GM19035 (cell line): ENCODE measurements at regions not wholly inside any gene's neighbourhood (a gene's known extent, or its start where the extent isn't known, plus 50 kb on each side); places are given as distances from the start of the nearest gene placed in this dataset.

ENCODE experiments used
- ATAC-seq: cut with Tn5 transposase; IDR thresholded peaks from one replicate; pipeline ENCODE4 v1.9.1; 2021; ENCODE audit not compliant: unreplicated experiment

- no peak for ATAC-seq
Measured at GRCh38 chr12:29990971-29991370, 207.2 kb upstream of the TMTC1 start.

DNA sequence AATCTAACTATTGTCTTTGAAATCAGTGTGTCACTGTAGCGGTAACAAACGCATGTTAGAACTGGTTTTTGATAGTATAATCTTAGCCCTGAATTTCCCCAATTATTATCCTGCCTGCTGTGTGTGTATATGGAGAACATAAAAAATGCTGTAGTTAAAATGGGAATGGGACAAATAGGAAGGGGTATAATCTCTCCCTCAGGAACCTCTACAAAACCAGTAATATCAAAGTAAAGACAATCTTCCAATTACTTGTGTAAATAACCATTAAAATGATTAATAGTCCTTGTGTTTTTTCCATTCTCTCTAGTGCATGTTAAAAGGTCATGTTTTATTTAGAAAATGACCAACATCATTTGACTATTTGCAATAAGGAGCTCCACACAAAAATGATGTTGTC, 200.1 kb upstream of the TMTC1 start:
- ATAC-seq: no peak

GRCh38 chr12:29980304-29980703, 196.6 kb upstream of the TMTC1 start:
- ATAC-seq: no peak

DNA sequence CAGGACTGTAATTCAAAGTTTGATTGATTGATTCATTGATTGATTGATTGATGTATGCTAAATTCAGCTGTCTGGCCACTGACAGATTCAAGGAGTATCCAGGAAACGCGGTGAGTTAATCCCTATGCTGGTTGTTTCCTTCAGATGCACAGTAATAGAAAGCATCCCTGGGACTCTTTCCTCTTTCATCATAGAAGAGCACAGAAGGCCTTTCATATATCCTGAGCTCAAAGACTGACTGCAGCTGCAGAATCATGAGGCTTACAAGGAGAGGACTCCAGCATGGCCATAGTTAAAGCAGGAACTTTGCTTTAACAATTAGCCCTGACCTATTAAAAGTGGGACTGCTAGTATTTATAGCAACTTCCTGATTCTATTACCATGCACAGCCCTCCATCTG, 187.7 kb upstream of the TMTC1 start:
- no peak for ATAC-seq

- no peak for ATAC-seq
Measured at GRCh38 chr12:29970501-29970900, 186.8 kb upstream of the TMTC1 start.

DNA sequence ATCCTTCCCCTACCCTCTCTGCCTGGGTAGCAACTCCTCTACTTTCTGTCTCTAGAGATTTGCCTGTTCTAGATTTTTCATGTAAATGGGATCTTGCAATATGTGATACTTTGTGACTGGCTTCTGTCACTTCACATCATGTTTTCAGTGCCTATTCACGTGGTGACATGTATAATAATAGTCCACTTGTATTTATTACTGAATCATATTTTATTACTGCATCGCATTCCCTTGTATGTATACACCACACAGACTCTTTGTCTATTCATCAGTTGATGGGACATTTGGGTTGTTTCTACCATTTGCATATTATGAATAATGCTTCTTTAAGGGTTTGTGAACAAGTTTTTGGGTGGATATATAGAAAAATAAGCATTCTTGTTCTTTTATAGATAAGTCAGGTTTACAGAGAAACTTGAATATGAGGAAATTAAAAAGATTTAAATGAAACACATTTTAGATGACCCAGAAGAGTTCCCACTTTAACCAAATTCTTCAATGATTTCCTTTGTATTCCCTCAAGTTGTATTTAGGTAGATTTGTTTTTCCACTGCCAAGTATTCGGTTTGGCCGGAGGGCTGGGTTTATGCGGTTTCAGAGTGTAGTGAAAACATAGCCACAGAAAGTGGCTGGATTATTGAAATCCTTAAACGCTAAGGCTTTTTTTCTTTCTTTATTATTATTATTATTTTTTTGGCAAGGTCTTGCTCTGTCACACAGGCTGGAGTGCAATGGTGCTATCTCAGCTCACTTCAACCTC, 178.7 kb upstream of the TMTC1 start:
- no peak for ATAC-seq

DNA sequence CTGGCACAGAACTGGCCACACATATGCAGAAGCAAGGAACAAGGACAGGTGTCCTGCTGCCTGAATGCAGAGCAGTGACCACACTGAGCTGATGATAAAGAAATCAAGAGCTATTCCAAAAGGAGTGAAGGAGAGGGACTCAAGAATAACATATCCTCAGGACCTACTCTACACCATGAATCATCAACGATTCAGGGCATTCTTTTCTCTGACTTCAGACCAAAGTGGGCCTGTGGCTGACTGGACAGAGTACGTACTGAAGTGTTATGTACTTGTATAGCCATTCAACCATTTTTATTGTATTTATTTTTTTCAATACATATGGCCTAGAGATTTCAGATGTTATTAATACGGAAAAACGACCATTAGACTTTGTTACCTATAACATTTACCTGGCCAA, 177.5 kb upstream of the TMTC1 start:
- ATAC-seq: no peak

GRCh38 chr12:29960122-29960521, 176.4 kb upstream of the TMTC1 start:
- ATAC-seq: no peak

GRCh38 chr12:29957835-29958234, 174.1 kb upstream of the TMTC1 start:
- ATAC-seq: no peak

GRCh38 chr12:29945904-29946303, 162.2 kb upstream of the TMTC1 start:
- no peak for ATAC-seq

GRCh38 chr12:29944269-29945000, 160.7 kb upstream of the TMTC1 start:
- no peak for ATAC-seq

DNA sequence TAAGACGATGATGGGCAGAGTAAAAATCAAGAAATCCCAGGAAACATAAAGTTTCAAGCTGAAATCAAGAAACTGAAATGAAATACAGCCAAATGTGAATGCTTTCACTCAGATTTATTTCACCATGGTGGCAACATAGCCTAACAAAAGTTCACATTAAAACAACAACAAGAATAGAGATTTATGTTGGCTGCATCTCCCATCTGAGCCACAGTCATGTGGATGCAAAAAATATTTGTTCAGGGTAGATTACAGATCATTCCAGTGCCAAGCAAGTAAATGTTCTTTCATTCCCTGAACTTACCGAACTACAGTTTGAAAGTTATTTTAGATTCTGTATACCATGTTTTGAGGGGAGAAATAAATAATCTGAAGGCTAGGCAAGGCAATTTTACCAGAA, 159.9 kb upstream of the TMTC1 start:
- no peak for ATAC-seq

- no peak for ATAC-seq
Measured at GRCh38 chr12:29940811-29941210, 157.1 kb upstream of the TMTC1 start.

- ATAC-seq: no peak
Measured at GRCh38 chr12:29930503-29930902, 146.8 kb upstream of the TMTC1 start.

- ATAC-seq: no peak
Measured at GRCh38 chr12:29929295-29929694, 145.6 kb upstream of the TMTC1 start.

- ATAC-seq: no peak
Measured at GRCh38 chr12:29921307-29921706, 137.6 kb upstream of the TMTC1 start.

GRCh38 chr12:29908157-29908556, 124.4 kb upstream of the TMTC1 start:
- ATAC-seq: no peak

DNA sequence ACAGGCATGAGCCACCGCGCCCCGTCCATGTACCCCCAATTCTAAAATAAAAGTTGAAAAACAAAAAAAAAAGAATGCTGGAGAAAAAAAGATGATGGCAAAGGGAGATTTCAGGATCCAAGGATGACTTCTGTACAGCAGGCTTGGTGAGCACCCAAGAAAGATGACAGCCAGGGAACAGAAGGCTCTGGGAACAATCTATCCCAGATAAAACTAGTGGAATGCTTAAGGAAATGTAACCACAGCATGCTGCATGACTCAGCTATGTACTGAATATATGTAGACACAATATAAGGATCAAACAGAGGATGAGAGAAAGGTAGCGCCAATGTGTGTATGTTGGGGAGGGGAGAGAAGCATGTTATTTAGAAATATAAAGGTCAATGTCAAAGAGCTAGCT, 123.7 kb upstream of the TMTC1 start:
- ATAC-seq: no peak

- ATAC-seq: no peak
Measured at GRCh38 chr12:29902043-29902442, 118.3 kb upstream of the TMTC1 start.

GRCh38 chr12:29901585-29901984, 117.8 kb upstream of the TMTC1 start:
- no peak for ATAC-seq

GRCh38 chr12:29899212-29899931, 115.6 kb upstream of the TMTC1 start:
- ATAC-seq: no peak

GRCh38 chr12:29895966-29896365, 112.2 kb upstream of the TMTC1 start:
- no peak for ATAC-seq
